ENCODE measurements at regions not wholly inside any gene's neighbourhood (a gene's known extent, or its start where the extent isn't known, plus 50 kb on each side); places are given as distances from the start of the nearest gene placed in this dataset.
"Not testable (repeated sequence)": the region's sequence is repeated elsewhere in the genome, so short reads cannot be mapped to it uniquely, and the experiment has no call there.

GRCh38 chr5:167104351-167104750 is 1187.1 kb upstream of the WWC1 start:
- DNase-seq (ENCODE audit: low spot score) (no peak), ATAC-seq (ENCODE audit: low read depth) (no peak)
- Histone ChIP-seq H3K27ac (ENCODE audit: poor library complexity, severe bottlenecking) (no peak overlapping the region), H3K36me3 (ENCODE audit: low read depth) (no peaks in the 10 kb centered on the region), H3K4me3 (ENCODE audit: severe bottlenecking) (no peak overlapping the region), H3K9me3 (ENCODE audit: severe bottlenecking) (peaks cover 1% of the 10 kb centered on the region), H3K27me3 (ENCODE audit: insufficient read depth, poor library complexity, severe bottlenecking) (peaks cover 5% of the 10 kb centered on the region), H3K4me1 (ENCODE audit: insufficient read depth, poor library complexity, severe bottlenecking) (no peaks in the 10 kb centered on the region)
- TF ChIP-seq CTCF (IDR thresholded peaks at IDR 0.05; ENCODE audit: poor library complexity, severe bottlenecking): no peak

- no peaks in the 10 kb centered on the region for H3K9me3 ChIP-seq (ENCODE audit: severe bottlenecking)
- no peak overlapping the region for H3K27ac ChIP-seq (ENCODE audit: poor library complexity, severe bottlenecking)
- no peaks in the 10 kb centered on the region for H3K36me3 ChIP-seq (ENCODE audit: low read depth)
- no peak overlapping the region for H3K4me3 ChIP-seq (ENCODE audit: severe bottlenecking)
- ATAC-seq (ENCODE audit: low read depth) (no peak), DNase-seq (ENCODE audit: low spot score) (no peak)
- no peaks in the 10 kb centered on the region for H3K4me1 ChIP-seq (ENCODE audit: insufficient read depth, poor library complexity, severe bottlenecking)
- TF ChIP-seq CTCF (IDR thresholded peaks at IDR 0.05; ENCODE audit: poor library complexity, severe bottlenecking): no peak
- H3K27me3 ChIP-seq (ENCODE audit: insufficient read depth, poor library complexity, severe bottlenecking): peaks cover 5% of the 10 kb centered on the region
Measured at GRCh38 chr5:167105941-167106340, 1185.5 kb upstream of the WWC1 start.

- DNase-seq (ENCODE audit: low spot score): no peak
- Histone ChIP-seq H3K4me3 (ENCODE audit: severe bottlenecking) (no peak overlapping the region), H3K27me3 (ENCODE audit: insufficient read depth, poor library complexity, severe bottlenecking) (peaks cover 5% of the 10 kb centered on the region), H3K4me1 (ENCODE audit: insufficient read depth, poor library complexity, severe bottlenecking) (no peaks in the 10 kb centered on the region), H3K27ac (ENCODE audit: poor library complexity, severe bottlenecking) (no peak overlapping the region), H3K9me3 (ENCODE audit: severe bottlenecking) (no peaks in the 10 kb centered on the region), H3K36me3 (ENCODE audit: low read depth) (no peaks in the 10 kb centered on the region)
- TF ChIP-seq CTCF (IDR thresholded peaks at IDR 0.05; ENCODE audit: poor library complexity, severe bottlenecking): no peak
- ATAC-seq (ENCODE audit: low read depth): no peak
Measured at GRCh38 chr5:167107684-167108083, 1183.8 kb upstream of the WWC1 start.

DNA sequence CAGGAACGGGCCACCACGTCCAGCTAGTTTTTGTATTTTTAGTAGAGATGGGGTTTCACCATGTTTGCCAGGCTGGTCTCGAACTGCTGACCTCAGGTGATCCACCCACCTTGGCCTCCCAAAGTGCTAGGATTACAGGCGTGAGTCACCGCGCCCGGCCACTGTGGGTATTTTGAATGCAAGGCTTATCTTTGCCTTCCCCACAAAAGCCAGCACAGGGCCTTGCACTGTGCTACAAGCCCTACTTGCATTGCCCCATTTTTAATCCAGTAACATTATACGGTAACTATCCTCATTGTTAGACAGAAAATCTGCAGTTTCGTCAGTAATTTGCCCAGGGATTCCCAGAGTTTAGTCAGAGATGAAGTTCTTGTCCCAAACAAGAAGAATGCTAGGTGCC is 1183.2 kb upstream of the WWC1 start:
- not testable (repeated sequence) for H3K9me3 ChIP-seq (ENCODE audit: severe bottlenecking); H3K4me3 ChIP-seq (ENCODE audit: severe bottlenecking); H3K4me1 ChIP-seq (ENCODE audit: insufficient read depth, poor library complexity, severe bottlenecking); H3K27ac ChIP-seq (ENCODE audit: poor library complexity, severe bottlenecking); DNase-seq (ENCODE audit: low spot score); H3K27me3 ChIP-seq (ENCODE audit: insufficient read depth, poor library complexity, severe bottlenecking); ATAC-seq (ENCODE audit: low read depth); H3K36me3 ChIP-seq (ENCODE audit: low read depth)

- peaks cover 6% of the 10 kb centered on the region for H3K27me3 ChIP-seq (ENCODE audit: insufficient read depth, poor library complexity, severe bottlenecking)
- no peak for DNase-seq (ENCODE audit: low spot score)
- H3K9me3 ChIP-seq (ENCODE audit: severe bottlenecking): no peaks in the 10 kb centered on the region
- no peaks in the 10 kb centered on the region for H3K36me3 ChIP-seq (ENCODE audit: low read depth)
- no peak for TF ChIP-seq CTCF (IDR thresholded peaks at IDR 0.05; ENCODE audit: poor library complexity, severe bottlenecking)
- no peak overlapping the region for H3K27ac ChIP-seq (ENCODE audit: poor library complexity, severe bottlenecking)
- H3K4me1 ChIP-seq (ENCODE audit: insufficient read depth, poor library complexity, severe bottlenecking): no peaks in the 10 kb centered on the region
- ATAC-seq (ENCODE audit: low read depth): no peak
- H3K4me3 ChIP-seq (ENCODE audit: severe bottlenecking): no peak overlapping the region
Measured at GRCh38 chr5:167112556-167112955, 1178.9 kb upstream of the WWC1 start.
